Stimulated activated CD8-positive, alpha-beta memory T cell treated with anti-CD3 and anti-CD28 coated beads, Interleukin-4, amount 100 ng/mL, for 48 hours (primary cell): ENCODE measurements at regions not wholly inside any gene's neighbourhood (a gene's known extent, or its start where the extent isn't known, plus 50 kb on each side); places are given as distances from the start of the nearest gene placed in this dataset.
"Not testable (repeated sequence)": the region's sequence is repeated elsewhere in the genome, so short reads cannot be mapped to it uniquely, and the experiment has no call there.

Source experiments
- DNase-seq: peaks from one replicate; pipeline ENCODE4 v3.0.0-alpha.2; 2020

GRCh38 chr18:76715012-76715610 lies 107.2 kb upstream of the ZNF236 start:
- DNase-seq: no peak

- DNase-seq: no peak
Observed at GRCh38 chr18:76713432-76713831, 108.9 kb upstream of the ZNF236 start.

GRCh38 chr18:76712511-76713140 lies 109.7 kb upstream of the ZNF236 start:
- DNase-seq: no peak

GRCh38 chr18:76710646-76711520 lies 111.5 kb upstream of the ZNF236 start:
- DNase-seq: no peak

GRCh38 chr18:76709659-76710645 lies 112.4 kb upstream of the ZNF236 start:
- DNase-seq: peak; percentile 70

- DNase-seq: peak; percentile 19
Observed at GRCh38 chr18:76708722-76709353, 113.5 kb upstream of the ZNF236 start.

GRCh38 chr18:76708071-76708721 lies 114.2 kb upstream of the ZNF236 start:
- peak; percentile 11 for DNase-seq

GRCh38 chr18:76707534-76707933 lies 114.8 kb upstream of the ZNF236 start:
- no peak for DNase-seq

- not testable (repeated sequence) for DNase-seq
Observed at GRCh38 chr18:76704589-76704988, 117.8 kb upstream of the ZNF236 start.

- DNase-seq: no peak
Observed at GRCh38 chr18:76699923-76700322, 122.4 kb upstream of the ZNF236 start.

GRCh38 chr18:76697441-76697901 lies 124.9 kb upstream of the ZNF236 start:
- no peak for DNase-seq

GRCh38 chr18:76691800-76692199 lies 130.6 kb upstream of the ZNF236 start:
- no peak for DNase-seq

- no peak for DNase-seq
Observed at GRCh38 chr18:76689646-76690264, 132.6 kb upstream of the ZNF236 start.

GRCh38 chr18:76688724-76689472 lies 133.5 kb upstream of the ZNF236 start:
- no peak for DNase-seq

GRCh38 chr18:76687304-76687962 lies 134.9 kb upstream of the ZNF236 start:
- peak; percentile 55 for DNase-seq

GRCh38 chr18:76686737-76687231 lies 135.6 kb upstream of the ZNF236 start:
- peak; percentile 38 for DNase-seq

- DNase-seq: no peak
Observed at GRCh38 chr18:76685860-76686259, 136.5 kb upstream of the ZNF236 start.

- DNase-seq: no peak
Observed at GRCh38 chr18:76685402-76685801, 137.0 kb upstream of the ZNF236 start.

- no peak for DNase-seq
Observed at GRCh38 chr18:76684265-76684664, 138.1 kb upstream of the ZNF236 start.
